H9 (cell line): ENCODE measurements at regions not wholly inside any gene's neighbourhood (a gene's known extent, or its start where the extent isn't known, plus 50 kb on each side); places are given as distances from the start of the nearest gene placed in this dataset.

Experiments
- DNase-seq: peaks from one replicate; pipeline ENCODE4 v3.0.0-alpha.2; 2017
- H2AFZ ChIP-seq: one replicate; pipeline ENCODE4 v1.6.1; 2013; ENCODE audit warnings: mild to moderate bottlenecking, low read length, control low read depth, moderate library complexity
- H2AK5ac ChIP-seq: 2 replicates; pipeline ENCODE4 v1.6.1; 2013; ENCODE audit warnings: low read length, control low read depth, mixed read lengths; ENCODE audit not compliant: insufficient read length
- H2BK120ac ChIP-seq: one replicate; pipeline ENCODE4 v1.6.1; 2013; ENCODE audit warnings: low read depth, mild to moderate bottlenecking, low read length, control low read depth, inconsistent platforms; ENCODE audit not compliant: poor library complexity, severe bottlenecking
- H2BK12ac ChIP-seq: 2 replicates; pipeline ENCODE4 v1.6.1; 2013; ENCODE audit warnings: low read length, control low read depth, mixed read lengths, low read depth; ENCODE audit not compliant: insufficient read length
- H2BK15ac ChIP-seq: 2 replicates; pipeline ENCODE4 v1.6.1; 2013; ENCODE audit warnings: low read depth, low read length, control low read depth
- H2BK20ac ChIP-seq: one replicate; pipeline ENCODE4 v1.6.1; 2013; ENCODE audit warnings: low read depth, mild to moderate bottlenecking, low read length, control low read depth, inconsistent platforms; ENCODE audit not compliant: poor library complexity, severe bottlenecking
- H2BK5ac ChIP-seq: 2 replicates; pipeline ENCODE4 v1.6.1; 2013; ENCODE audit warnings: low read length, control low read depth, mixed read lengths; ENCODE audit not compliant: insufficient read length
- H3K14ac ChIP-seq: 2 replicates; pipeline ENCODE4 v1.6.1; 2013; ENCODE audit warnings: low read length, control low read depth; ENCODE audit not compliant: insufficient read depth
- H3K18ac ChIP-seq: 2 replicates; pipeline ENCODE4 v1.6.1; 2013; ENCODE audit warnings: low read depth, mild to moderate bottlenecking, mixed read lengths, low read length, control low read depth; ENCODE audit not compliant: insufficient read length
- H3K23ac ChIP-seq: 2 replicates; pipeline ENCODE4 v1.6.1; 2013; ENCODE audit warnings: low read length, control low read depth, mixed read lengths, low read depth; ENCODE audit not compliant: insufficient read length
- H3K23me2 ChIP-seq: 2 replicates; pipeline ENCODE4 v1.6.1; 2013; ENCODE audit warnings: low read depth, mild to moderate bottlenecking, mixed read lengths, low read length, control low read depth; ENCODE audit not compliant: insufficient read length, poor library complexity, severe bottlenecking
- H3K27ac ChIP-seq: 2 replicates; pipeline ENCODE4 v1.5.1; 2013; ENCODE audit warnings: low read length, control low read depth, mixed read lengths, low read depth; ENCODE audit not compliant: insufficient read length
- H3K27me3 ChIP-seq: 2 replicates; pipeline ENCODE4 v1.6.1; 2013; ENCODE audit warnings: low read length, control low read depth, inconsistent platforms; ENCODE audit not compliant: insufficient read depth
- H3K4ac ChIP-seq: 2 replicates; pipeline ENCODE4 v1.6.1; 2013; ENCODE audit warnings: low read depth, mild to moderate bottlenecking, control low read depth, inconsistent platforms, low read length, moderate library complexity
- H3K4me1 ChIP-seq: 2 replicates; pipeline ENCODE4 v1.6.1; 2013; ENCODE audit warnings: low read length, control low read depth, inconsistent platforms; ENCODE audit not compliant: insufficient read depth
- H3K4me2 ChIP-seq: 2 replicates; pipeline ENCODE4 v1.6.1; 2013; ENCODE audit warnings: low read length, control low read depth, mixed read lengths; ENCODE audit not compliant: insufficient read length, insufficient read depth
- H3K56ac ChIP-seq: 2 replicates; pipeline ENCODE4 v1.6.1; 2013; ENCODE audit warnings: low read depth, mild to moderate bottlenecking, mixed read lengths, low read length, control low read depth; ENCODE audit not compliant: insufficient read length
- H3K79me1 ChIP-seq: 2 replicates; pipeline ENCODE4 v1.6.1; 2013; ENCODE audit warnings: low read depth, mild to moderate bottlenecking, moderate library complexity, low read length, control low read depth, inconsistent platforms; ENCODE audit not compliant: insufficient read depth, poor library complexity, severe bottlenecking
- H3K79me2 ChIP-seq: 2 replicates; pipeline ENCODE4 v1.6.1; 2013; ENCODE audit warnings: low read length, control low read depth, inconsistent platforms; ENCODE audit not compliant: insufficient read depth
- H3K9ac ChIP-seq: 2 replicates; pipeline ENCODE4 v1.6.1; 2013; ENCODE audit warnings: low read length, control low read depth, mixed read lengths; ENCODE audit not compliant: insufficient read length; ENCODE audit errors: extremely low read depth
- H3K9me3 ChIP-seq: one replicate; pipeline ENCODE4 v1.6.1; 2013; ENCODE audit warnings: low read depth, low read length, inconsistent platforms; ENCODE audit not compliant: control insufficient read depth
- H3T11ph ChIP-seq: one replicate; pipeline ENCODE4 v1.6.1; 2013; ENCODE audit warnings: mild to moderate bottlenecking, low read length, control low read depth, inconsistent platforms
- H4K20me1 ChIP-seq: one replicate; pipeline ENCODE4 v1.6.1; 2013; ENCODE audit not compliant: control insufficient read depth, insufficient read length, insufficient read depth
- H4K5ac ChIP-seq: 2 replicates; pipeline ENCODE4 v1.6.1; 2013; ENCODE audit warnings: low read depth, mild to moderate bottlenecking, mixed read lengths, low read length, control low read depth; ENCODE audit not compliant: insufficient read length
- H4K8ac ChIP-seq: replicated peaks from 2 replicates; pipeline ENCODE4 v1.6.1; 2013; ENCODE audit warnings: low read length, control low read depth, mixed read lengths, low read depth; ENCODE audit not compliant: insufficient read length
- H4K91ac ChIP-seq: 2 replicates; pipeline ENCODE4 v1.6.1; 2013; ENCODE audit warnings: low read depth, mild to moderate bottlenecking, moderate library complexity, mixed read lengths, low read length, control low read depth; ENCODE audit not compliant: insufficient read length
- H3K27ac Mint-ChIP-seq, 3 experiments: 2 replicates in 2 of 3; 3 replicates in 1 of 3; pipeline ENCODE4 v1.8.0; 2020 to 2021; ENCODE audit warnings: mixed read lengths in 3 of 3, mild to moderate bottlenecking in 1 of 3, moderate library complexity in 1 of 3
- H3K27me3 Mint-ChIP-seq: 2 replicates; pipeline ENCODE4 v1.8.0; 2021; ENCODE audit warnings: low read depth, mild to moderate bottlenecking, moderate library complexity, mixed read lengths
- H3K36me3 Mint-ChIP-seq, 3 experiments: 2 replicates in 2 of 3; 3 replicates in 1 of 3; pipeline ENCODE4 v1.8.0; 2020 to 2021; ENCODE audit warnings: low read depth in 3 of 3, mixed read lengths in 3 of 3; ENCODE audit not compliant: insufficient read depth in 1 of 3
- H3K4me1 Mint-ChIP-seq, 2 experiments: 2 replicates each; pipeline ENCODE4 v1.8.0; 2020; ENCODE audit warnings: mixed read lengths in 2 of 2
- H3K4me3 Mint-ChIP-seq, 2 experiments: 2 replicates in 1 of 2; 3 replicates in 1 of 2; pipeline ENCODE4 v1.8.0; 2020 to 2021; ENCODE audit warnings: mild to moderate bottlenecking in 2 of 2, mixed read lengths in 2 of 2, moderate library complexity in 1 of 2
- H3K9me3 Mint-ChIP-seq, 2 experiments: 2 replicates in 1 of 2; 3 replicates in 1 of 2; pipeline ENCODE4 v1.8.0; 2020; ENCODE audit warnings: mild to moderate bottlenecking in 2 of 2, mixed read lengths in 2 of 2, moderate library complexity in 1 of 2
- CTCF ChIP-seq: fragments of 200-600 bp; sonication (generic); conservative IDR thresholded peaks from 3 replicates; pipeline ENCODE4 v1.8.0; 2021; ENCODE audit warnings: antibody characterized with exemption, mild to moderate bottlenecking
- WGBS: extraction: QIAGEN DNeasy Blood & Tissue Kit; methylation state at CpG from one replicate; pipeline ENCODE4 v1.1.7; 2013; ENCODE audit warnings: missing lambda C conversion rate, low lambda C conversion rate, mixed read lengths; ENCODE audit not compliant: insufficient read length; ENCODE audit errors: extremely low coverage; 5-methylcytosine and 5-hydroxymethylcytosine counted together

- H3K4me1 ChIP-seq, result no peaks in the 10 kb centered on the region
- no peak overlapping the region for H4K91ac ChIP-seq
- H3K27ac ChIP-seq, result no peak overlapping the region
- no peak for TF ChIP-seq CTCF
- H3T11ph ChIP-seq, result no peak overlapping the region
- H3K14ac ChIP-seq, result no peak overlapping the region
- no peak overlapping the region for H3K4ac ChIP-seq
- no peak overlapping the region for H4K8ac ChIP-seq
- H3K9ac ChIP-seq, result no peak overlapping the region
- H2AK5ac ChIP-seq, result no peak overlapping the region
- H3K18ac ChIP-seq, result no peak overlapping the region
- no peak overlapping the region for H2AFZ ChIP-seq
- H2BK5ac ChIP-seq, result no peak overlapping the region
- H3K4me2 ChIP-seq, result no peak overlapping the region
- H3K23ac ChIP-seq, result no peak overlapping the region
- no peak overlapping the region for H4K5ac ChIP-seq
- Mint-ChIP-seq H3K4me1 (no peaks in the 10 kb centered on the region), H3K4me3 (no peak overlapping the region), H3K36me3 (peaks cover 3 to 9% (median 9%) of the 10 kb centered on the region in 3 experiments), H3K27ac (no peak overlapping the region), H3K9me3 (peaks cover 6 to 12% of the 10 kb centered on the region in 2 experiments), H3K27me3 (peaks cover 44% of the 10 kb centered on the region)
- H3K9me3 ChIP-seq, result no peaks in the 10 kb centered on the region
- no peak overlapping the region for H2BK20ac ChIP-seq
- no CpG with 5 or more reads among the region's 4 CpGs for WGBS
- H3K56ac ChIP-seq, result no peak overlapping the region
- H2BK12ac ChIP-seq, result no peak overlapping the region
- H2BK120ac ChIP-seq, result no peak overlapping the region
- no peak for DNase-seq
- H4K20me1 ChIP-seq, result no peaks in the 10 kb centered on the region
- peaks cover 18% of the 10 kb centered on the region; the same call in 1 of the 2 replicates for H3K27me3 ChIP-seq
- no peaks in the 10 kb centered on the region for H3K79me2 ChIP-seq
- H2BK15ac ChIP-seq, result no peak overlapping the region
- H3K23me2 ChIP-seq, result no peaks in the 10 kb centered on the region
- no peaks in the 10 kb centered on the region for H3K79me1 ChIP-seq
Observed at GRCh38 chr21:20611008-20611407, 387.2 kb upstream of the NCAM2 start.
